Tibial nerve (tissue), 4 donors: ENCODE measurements at regions not wholly inside any gene's neighbourhood (a gene's known extent, or its start where the extent isn't known, plus 50 kb on each side); places are given as distances from the start of the nearest gene placed in this dataset.

ENCODE experiments used
- DNase-seq, 2 donors: peaks; one replicate each; pipeline ENCODE4 v3.0.0-alpha.2; 2019; ENCODE audit warnings: low spot score in 2 of 2
- H3K27ac ChIP-seq, 4 donors: fragments of 200-600 bp; sonication (generic) in 3 of 4; one replicate each; pipeline ENCODE4 v1.5.1; 2017 to 2019; ENCODE audit warnings: mild to moderate bottlenecking in 1 of 4
- H3K27me3 ChIP-seq, 2 donors: fragments of 200-600 bp; sonication (generic) in 1 of 2; one replicate each; pipeline versions ENCODE4 v1.5.1 to v1.6.0; 2017 to 2019
- H3K36me3 ChIP-seq, 3 donors: fragments of 200-600 bp; sonication (generic); one replicate each; pipeline ENCODE4 v1.5.1; 2018 to 2019
- H3K4me1 ChIP-seq, 4 donors: fragments of 200-600 bp; sonication (generic) in 3 of 4; one replicate each; pipeline ENCODE4 v1.5.1; 2017 to 2019
- H3K4me3 ChIP-seq, 4 donors: fragments of 200-600 bp; sonication (generic) in 3 of 4; one replicate each; pipeline ENCODE4 v1.5.1; 2017 to 2019; ENCODE audit warnings: mild to moderate bottlenecking in 1 of 4, moderate library complexity in 1 of 4
- H3K9me3 ChIP-seq, 4 donors: fragments of 200-600 bp; sonication (generic) in 3 of 4; one replicate each; pipeline ENCODE4 v1.5.1; 2017 to 2019
- EP300 ChIP-seq, 2 donors: sonication (generic); formaldehyde crosslinking; IDR thresholded peaks; one replicate each; pipeline ENCODE4 v1.6.1; 2017; ENCODE audit warnings: antibody characterized with exemption in 2 of 2, mild to moderate bottlenecking in 1 of 2
- POLR2A ChIP-seq, 2 donors: fragments of 450-650 bp; IDR thresholded peaks; one replicate each; pipeline ENCODE4 v1.6.1; 2017; ENCODE audit warnings: antibody characterized with exemption in 2 of 2, mild to moderate bottlenecking in 2 of 2, moderate library complexity in 2 of 2
- WGBS, 2 donors: methylation state at CpG; one replicate each; pipeline ENCODE4 v1.1.5; 2018; 5-methylcytosine and 5-hydroxymethylcytosine counted together
- TF ChIP-seq, protein P1 (sequence below), 5 experiments: fragments of 200-600 bp in 3 of 5; fragments of 450-650 bp in 2 of 5; sonication (generic) in 3 of 5; IDR thresholded peaks; one replicate each; pipeline ENCODE4 v1.5.1; 2016 to 2019; ENCODE audit warnings: antibody characterized with exemption in 5 of 5, mild to moderate bottlenecking in 3 of 5, moderate library complexity in 2 of 5

DNA sequence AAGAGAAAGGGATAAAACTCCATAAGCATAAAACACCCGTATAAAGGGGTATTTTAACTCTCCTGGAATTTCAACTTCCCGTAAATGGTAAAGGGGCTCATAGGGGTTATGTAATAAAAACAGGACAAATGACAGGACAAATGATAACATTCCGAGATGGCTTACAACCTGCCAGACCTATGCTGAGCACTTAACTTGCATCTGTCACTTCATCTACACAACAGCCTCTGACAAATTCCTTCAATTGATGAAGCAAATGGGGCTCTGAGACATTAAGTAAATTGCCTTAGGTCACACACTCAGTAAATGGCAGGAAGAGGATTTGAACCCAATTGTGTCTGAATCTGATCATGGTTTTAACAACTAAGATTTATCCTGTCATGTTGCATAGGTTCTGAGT is 327.6 kb upstream of the SNX7 start:
- H3K4me1 ChIP-seq = peaks cover 0 to 12% (median 0%) of the 10 kb centered on the region in 4 donors
- WGBS, 2 donors = 86 to 88% methylated on average over 3 of the region's 3 CpGs
- no peak for TF ChIP-seq EP300 (IDR thresholded peaks at IDR 0.05)
- TF ChIP-seq, protein P1, sequence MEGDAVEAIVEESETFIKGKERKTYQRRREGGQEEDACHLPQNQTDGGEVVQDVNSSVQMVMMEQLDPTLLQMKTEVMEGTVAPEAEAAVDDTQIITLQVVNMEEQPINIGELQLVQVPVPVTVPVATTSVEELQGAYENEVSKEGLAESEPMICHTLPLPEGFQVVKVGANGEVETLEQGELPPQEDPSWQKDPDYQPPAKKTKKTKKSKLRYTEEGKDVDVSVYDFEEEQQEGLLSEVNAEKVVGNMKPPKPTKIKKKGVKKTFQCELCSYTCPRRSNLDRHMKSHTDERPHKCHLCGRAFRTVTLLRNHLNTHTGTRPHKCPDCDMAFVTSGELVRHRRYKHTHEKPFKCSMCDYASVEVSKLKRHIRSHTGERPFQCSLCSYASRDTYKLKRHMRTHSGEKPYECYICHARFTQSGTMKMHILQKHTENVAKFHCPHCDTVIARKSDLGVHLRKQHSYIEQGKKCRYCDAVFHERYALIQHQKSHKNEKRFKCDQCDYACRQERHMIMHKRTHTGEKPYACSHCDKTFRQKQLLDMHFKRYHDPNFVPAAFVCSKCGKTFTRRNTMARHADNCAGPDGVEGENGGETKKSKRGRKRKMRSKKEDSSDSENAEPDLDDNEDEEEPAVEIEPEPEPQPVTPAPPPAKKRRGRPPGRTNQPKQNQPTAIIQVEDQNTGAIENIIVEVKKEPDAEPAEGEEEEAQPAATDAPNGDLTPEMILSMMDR (IDR thresholded peaks at IDR 0.05) = no peak
- no peak for TF ChIP-seq POLR2A (IDR thresholded peaks at IDR 0.05)
- DNase-seq = no peak
- H3K27ac ChIP-seq = no peak overlapping the region
- H3K4me3 ChIP-seq = no peak overlapping the region
- H3K27me3 ChIP-seq = no peaks in the 10 kb centered on the region
- H3K36me3 ChIP-seq = no peaks in the 10 kb centered on the region
- H3K9me3 ChIP-seq = no peaks in the 10 kb centered on the region

- WGBS, 2 donors = 90 to 92% methylated on average over 3 of the region's 3 CpGs
- TF ChIP-seq, protein P1 (IDR thresholded peaks at IDR 0.05) = no peak
- TF ChIP-seq POLR2A (IDR thresholded peaks at IDR 0.05) = no peak
- no peak for TF ChIP-seq EP300 (IDR thresholded peaks at IDR 0.05)
- H3K27me3 ChIP-seq = no peaks in the 10 kb centered on the region
These were observed 328.1 kb upstream of the SNX7 start for GRCh38 chr1:98333406-98333805.

GRCh38 chr1:98331718-98332311 is 329.7 kb upstream of the SNX7 start:
- H3K4me3 ChIP-seq = no peak overlapping the region
- H3K36me3 ChIP-seq = no peaks in the 10 kb centered on the region
- H3K4me1 ChIP-seq = peaks cover 0 to 24% (median 2%) of the 10 kb centered on the region in 4 donors
- DNase-seq = no peak
- H3K27ac ChIP-seq = peak overlapping the region in 1 of 4 donors; percentile 34
- no peak for TF ChIP-seq POLR2A (IDR thresholded peaks at IDR 0.05)
- TF ChIP-seq EP300 (IDR thresholded peaks at IDR 0.05) = no peak
- TF ChIP-seq, protein P1 (IDR thresholded peaks at IDR 0.05) = no peak
- WGBS, 2 donors = 52% methylated on average over 5 of the region's 5 CpGs
- H3K27me3 ChIP-seq = no peaks in the 10 kb centered on the region
- H3K9me3 ChIP-seq = no peaks in the 10 kb centered on the region

More at GRCh38 chr1:98333406-98333805, 328.1 kb upstream of the SNX7 start:
- H3K4me1 ChIP-seq = peaks cover 0 to 12% (median 0%) of the 10 kb centered on the region in 4 donors
- no peaks in the 10 kb centered on the region for H3K36me3 ChIP-seq
- no peak for DNase-seq
- no peak overlapping the region for H3K4me3 ChIP-seq
- no peak overlapping the region for H3K27ac ChIP-seq
- no peaks in the 10 kb centered on the region for H3K9me3 ChIP-seq

- Histone ChIP-seq H3K4me3 (no peak overlapping the region), H3K27me3 (no peaks in the 10 kb centered on the region), H3K36me3 (no peaks in the 10 kb centered on the region), H3K27ac (no peak overlapping the region), H3K9me3 (no peaks in the 10 kb centered on the region), H3K4me1 (peaks cover 0 to 30% (median 4%) of the 10 kb centered on the region in 4 donors)
- no peak for DNase-seq
- 63 to 68% methylated on average over 3 of the region's 3 CpGs for WGBS, 2 donors
- TF ChIP-seq, protein P1 (IDR thresholded peaks at IDR 0.05) = no peak
- TF ChIP-seq POLR2A (IDR thresholded peaks at IDR 0.05) (no peak), EP300 (IDR thresholded peaks at IDR 0.05) (no peak)
These were observed 330.3 kb upstream of the SNX7 start for GRCh38 chr1:98331243-98331642.

- Histone ChIP-seq H3K4me3 (no peak overlapping the region), H3K36me3 (no peaks in the 10 kb centered on the region), H3K27me3 (no peaks in the 10 kb centered on the region), H3K4me1 (peaks cover 0 to 40% (median 12%) of the 10 kb centered on the region in 4 donors), H3K9me3 (no peaks in the 10 kb centered on the region), H3K27ac (no peak overlapping the region)
- WGBS, 2 donors = 84 to 88% methylated on average over 3 of the region's 3 CpGs
- DNase-seq = no peak
- no peak for TF ChIP-seq EP300 (IDR thresholded peaks at IDR 0.05)
- no peak for TF ChIP-seq POLR2A (IDR thresholded peaks at IDR 0.05)
- TF ChIP-seq, protein P1 (IDR thresholded peaks at IDR 0.05) = no peak
These were observed 331.3 kb upstream of the SNX7 start for GRCh38 chr1:98330224-98330623.
